ENCODE measurements at regions not wholly inside any gene's neighbourhood (a gene's known extent, or its start where the extent isn't known, plus 50 kb on each side); places are given as distances from the start of the nearest gene placed in this dataset.

- no peak for DNase-seq (ENCODE audit: extremely low spot score)
- TF ChIP-seq CTCF (IDR thresholded peaks at IDR 0.05; ENCODE audit: control extremely low read depth, extremely low read depth, low read depth, missing control alignments), result no peak
- ChIA-PET POLR2A (no interaction called here), CTCF (no interaction called here)
Measured at GRCh38 chr2:104088745-104089144, 765.2 kb upstream of the POU3F3 start.

GRCh38 chr2:104090407-104090806 is 763.5 kb upstream of the POU3F3 start:
- POLR2A ChIA-PET, result no interaction called here
- DNase-seq (ENCODE audit: extremely low spot score), result no peak
- CTCF ChIA-PET, result no interaction called here
- no peak for TF ChIP-seq CTCF (IDR thresholded peaks at IDR 0.05; ENCODE audit: control extremely low read depth, extremely low read depth, low read depth, missing control alignments)

- POLR2A ChIA-PET, result no interaction called here
- CTCF ChIA-PET, result no interaction called here
- no peak for TF ChIP-seq CTCF (IDR thresholded peaks at IDR 0.05; ENCODE audit: control extremely low read depth, extremely low read depth, low read depth, missing control alignments)
- DNase-seq (ENCODE audit: extremely low spot score), result no peak
Measured at GRCh38 chr2:104091894-104092293, 762.0 kb upstream of the POU3F3 start.

GRCh38 chr2:104092886-104093285 is 761.0 kb upstream of the POU3F3 start:
- CTCF ChIA-PET, result no interaction called here
- no peak for DNase-seq (ENCODE audit: extremely low spot score)
- no peak for TF ChIP-seq CTCF (IDR thresholded peaks at IDR 0.05; ENCODE audit: control extremely low read depth, extremely low read depth, low read depth, missing control alignments)
- POLR2A ChIA-PET, result no interaction called here

- no peak for TF ChIP-seq CTCF (IDR thresholded peaks at IDR 0.05; ENCODE audit: control extremely low read depth, extremely low read depth, low read depth, missing control alignments)
- DNase-seq (ENCODE audit: extremely low spot score), result no peak
- POLR2A ChIA-PET, result no interaction called here
- CTCF ChIA-PET, result no interaction called here
Measured at GRCh38 chr2:104102615-104103014, 751.3 kb upstream of the POU3F3 start.

GRCh38 chr2:104109356-104109755 is 744.6 kb upstream of the POU3F3 start:
- ChIA-PET CTCF (no interaction called here), POLR2A (no interaction called here)
- TF ChIP-seq CTCF (IDR thresholded peaks at IDR 0.05; ENCODE audit: control extremely low read depth, extremely low read depth, low read depth, missing control alignments), result no peak
- DNase-seq (ENCODE audit: extremely low spot score), result no peak

- no peak for DNase-seq (ENCODE audit: extremely low spot score)
- no peak for TF ChIP-seq CTCF (IDR thresholded peaks at IDR 0.05; ENCODE audit: control extremely low read depth, extremely low read depth, low read depth, missing control alignments)
- ChIA-PET CTCF (no interaction called here), POLR2A (no interaction called here)
Measured at GRCh38 chr2:104118889-104119288, 735.0 kb upstream of the POU3F3 start.
